ENCODE measurements at regions not wholly inside any gene's neighbourhood (a gene's known extent, or its start where the extent isn't known, plus 50 kb on each side); places are given as distances from the start of the nearest gene placed in this dataset.
"Not testable (repeated sequence)": the region's sequence is repeated elsewhere in the genome, so short reads cannot be mapped to it uniquely, and the experiment has no call there.

GRCh38 chr5:164326219-164326618 is 820.8 kb downstream of the MAT2B start:
- Histone ChIP-seq H3K36me3 (ENCODE audit: insufficient read depth, low read length) (no peaks in the 10 kb centered on the region), H3K4me1 (ENCODE audit: insufficient read depth, low read length, severe bottlenecking) (no peaks in the 10 kb centered on the region), H3K9me3 (ENCODE audit: low read length) (no peaks in the 10 kb centered on the region), H3K4me3 (ENCODE audit: low read depth, low read length, poor library complexity, severe bottlenecking) (no peak overlapping the region), H3K27ac (ENCODE audit: low read depth, low read length, poor library complexity, severe bottlenecking) (no peak overlapping the region), H2AFZ (ENCODE audit: low read length) (no peak overlapping the region), H3K27me3 (ENCODE audit: insufficient read depth, low read length) (no peaks in the 10 kb centered on the region), H3F3A (ENCODE audit: insufficient read depth, low read length) (no peaks in the 10 kb centered on the region), H3K9ac (ENCODE audit: low read length) (no peak overlapping the region), H4K20me1 (ENCODE audit: insufficient read depth, low read length) (no peaks in the 10 kb centered on the region), H3K9me2 (ENCODE audit: low read depth, low read length) (no peaks in the 10 kb centered on the region), H3K4me2 (ENCODE audit: low read length) (no peak overlapping the region), H3K79me2 (ENCODE audit: insufficient read depth, low read length) (no peaks in the 10 kb centered on the region)
- TF ChIP-seq CTCF (IDR thresholded peaks at IDR 0.05; ENCODE audit: low read length): peak; percentile 56
- TF ChIP-seq EZH2 (IDR thresholded peaks at IDR 0.05; ENCODE audit: borderline replicate concordance, low read length): no peak

- not testable (repeated sequence) for H3K4me2 ChIP-seq (ENCODE audit: low read length); H3K79me2 ChIP-seq (ENCODE audit: insufficient read depth, low read length); H3K4me3 ChIP-seq (ENCODE audit: low read depth, low read length, poor library complexity, severe bottlenecking); H3K27ac ChIP-seq (ENCODE audit: low read depth, low read length, poor library complexity, severe bottlenecking); H3K9ac ChIP-seq (ENCODE audit: low read length); H3F3A ChIP-seq (ENCODE audit: insufficient read depth, low read length); H3K4me1 ChIP-seq (ENCODE audit: insufficient read depth, low read length, severe bottlenecking); H3K9me3 ChIP-seq (ENCODE audit: low read length); H3K27me3 ChIP-seq (ENCODE audit: insufficient read depth, low read length); H3K36me3 ChIP-seq (ENCODE audit: insufficient read depth, low read length); H4K20me1 ChIP-seq (ENCODE audit: insufficient read depth, low read length); H2AFZ ChIP-seq (ENCODE audit: low read length); H3K9me2 ChIP-seq (ENCODE audit: low read depth, low read length)
These were observed 821.7 kb downstream of the MAT2B start for GRCh38 chr5:164327166-164327565.

- H3K4me2 ChIP-seq (ENCODE audit: low read length): no peak overlapping the region
- TF ChIP-seq CTCF (IDR thresholded peaks at IDR 0.05; ENCODE audit: low read length) (no peak), EZH2 (IDR thresholded peaks at IDR 0.05; ENCODE audit: borderline replicate concordance, low read length) (no peak)
These were observed 827.2 kb downstream of the MAT2B start for GRCh38 chr5:164332349-164333196.

GRCh38 chr5:164335837-164336236 is 830.4 kb downstream of the MAT2B start:
- no peak overlapping the region for H3K4me2 ChIP-seq (ENCODE audit: low read length)
- H4K20me1 ChIP-seq (ENCODE audit: insufficient read depth, low read length): no peaks in the 10 kb centered on the region
- H3K27ac ChIP-seq (ENCODE audit: low read depth, low read length, poor library complexity, severe bottlenecking): no peak overlapping the region
- H3K4me3 ChIP-seq (ENCODE audit: low read depth, low read length, poor library complexity, severe bottlenecking): no peak overlapping the region
- H3K27me3 ChIP-seq (ENCODE audit: insufficient read depth, low read length): no peaks in the 10 kb centered on the region
- no peaks in the 10 kb centered on the region for H3K4me1 ChIP-seq (ENCODE audit: insufficient read depth, low read length, severe bottlenecking)
- no peaks in the 10 kb centered on the region for H3K36me3 ChIP-seq (ENCODE audit: insufficient read depth, low read length)
- TF ChIP-seq EZH2 (IDR thresholded peaks at IDR 0.05; ENCODE audit: borderline replicate concordance, low read length) (no peak), CTCF (IDR thresholded peaks at IDR 0.05; ENCODE audit: low read length) (no peak)
- H3F3A ChIP-seq (ENCODE audit: insufficient read depth, low read length): no peaks in the 10 kb centered on the region
- H3K9me3 ChIP-seq (ENCODE audit: low read length): no peaks in the 10 kb centered on the region
- H3K9me2 ChIP-seq (ENCODE audit: low read depth, low read length): no peaks in the 10 kb centered on the region
- no peak overlapping the region for H3K9ac ChIP-seq (ENCODE audit: low read length)
- no peak overlapping the region for H2AFZ ChIP-seq (ENCODE audit: low read length)
- no peaks in the 10 kb centered on the region for H3K79me2 ChIP-seq (ENCODE audit: insufficient read depth, low read length)

More at GRCh38 chr5:164332349-164333196, 827.2 kb downstream of the MAT2B start:
- H3K4me3 ChIP-seq (ENCODE audit: low read depth, low read length, poor library complexity, severe bottlenecking): no peak overlapping the region
- no peak overlapping the region for H3K27ac ChIP-seq (ENCODE audit: low read depth, low read length, poor library complexity, severe bottlenecking)
- H3F3A ChIP-seq (ENCODE audit: insufficient read depth, low read length): no peaks in the 10 kb centered on the region
- H3K27me3 ChIP-seq (ENCODE audit: insufficient read depth, low read length): no peaks in the 10 kb centered on the region
- no peaks in the 10 kb centered on the region for H3K9me3 ChIP-seq (ENCODE audit: low read length)
- H3K9me2 ChIP-seq (ENCODE audit: low read depth, low read length): no peaks in the 10 kb centered on the region
- no peaks in the 10 kb centered on the region for H3K79me2 ChIP-seq (ENCODE audit: insufficient read depth, low read length)
- no peaks in the 10 kb centered on the region for H4K20me1 ChIP-seq (ENCODE audit: insufficient read depth, low read length)
- H3K36me3 ChIP-seq (ENCODE audit: insufficient read depth, low read length): no peaks in the 10 kb centered on the region
- H3K4me1 ChIP-seq (ENCODE audit: insufficient read depth, low read length, severe bottlenecking): no peaks in the 10 kb centered on the region
- no peak overlapping the region for H3K9ac ChIP-seq (ENCODE audit: low read length)
- H2AFZ ChIP-seq (ENCODE audit: low read length): no peak overlapping the region
